K562 (cell line): ENCODE measurements at regions not wholly inside any gene's neighbourhood (a gene's known extent, or its start where the extent isn't known, plus 50 kb on each side); places are given as distances from the start of the nearest gene placed in this dataset.

Experiments
- ATAC-seq: fragments of 200-7000 bp; cut with Tn5 transposase; 3 replicates; pipeline ENCODE4 v1.9.1; 2020; ENCODE audit warnings: moderate library complexity
- BruUV-seq: library from RNA; stranded (reverse); fragments of 400-500 nt; replicated peaks from 2 replicates; lab custom pipeline; 2021; lab: Mats Ljungman, UMichigan
- CTCF ChIA-PET: fragments of 300-600 bp; formaldehyde crosslinking; extraction: SDS; loops from one replicate; lab custom pipeline; 2021; ENCODE audit warnings: low intra/inter-chr PET ratio; lab: Yijun Ruan, JAX
- POLR2A ChIA-PET: fragments of 300-600, 350-650 bp; sonication (Branson Sonifier 250); formaldehyde crosslinking; extraction: SDS; loops from one replicate; lab custom pipeline; 2021; ENCODE audit warnings: antibody characterized with exemption, inconsistent platforms; lab: Yijun Ruan, JAX
- DNase-seq, 4 experiments: peaks; one replicate each; pipeline versions ENCODE4 v3.0.0 to v3.0.0-alpha.2; 2011 to 2018; ENCODE audit warnings: low spot score in 3 of 4, mixed read lengths in 3 of 4; ENCODE audit errors: extremely low read depth in 1 of 4
- FAIRE-seq: peaks from 2 replicates; lab custom pipeline; 2011; peaks lifted over from hg19 to GRCh38; lab: Jason Lieb, UNC
- H2AFZ ChIP-seq: 2 replicates; pipeline ENCODE4 v1.6.0; 2011; ENCODE audit warnings: low read depth, low read length, control low read depth, inconsistent platforms
- H3K27ac ChIP-seq: fragments of 200-600 bp; 3 replicates; pipeline ENCODE4 v1.8.0; 2011; ENCODE audit warnings: low read depth, mild to moderate bottlenecking, control low read depth, inconsistent platforms, low read length, moderate library complexity, mixed read lengths; ENCODE audit errors: extremely low read depth
- H3K27me3 ChIP-seq, 2 experiments: fragments of 300-600 bp in 1 of 2; 2 replicates in 1 of 2; 3 replicates in 1 of 2; pipeline versions ENCODE4 v1.6.0 to v1.8.0; 2011; ENCODE audit warnings: inconsistent platforms in 2 of 2, low read length in 2 of 2, mild to moderate bottlenecking in 1 of 2, mixed read lengths in 1 of 2, moderate library complexity in 1 of 2; ENCODE audit not compliant: control insufficient read depth in 2 of 2, insufficient read depth in 2 of 2
- H3K36me3 ChIP-seq: fragments of 300-600 bp; 3 replicates; pipeline ENCODE4 v1.8.0; 2011; ENCODE audit warnings: mild to moderate bottlenecking, low read length, inconsistent platforms; ENCODE audit not compliant: control insufficient read depth, insufficient read depth
- H3K4me1 ChIP-seq, 2 experiments: fragments of 200-600 bp in 1 of 2; replicated peaks in 1 of 2; 2 replicates in 1 of 2; 3 replicates in 1 of 2; pipeline versions ENCODE4 v1.5.1 to v1.8.0; 2011; ENCODE audit warnings: inconsistent platforms in 2 of 2, low read length in 2 of 2, mild to moderate bottlenecking in 1 of 2, mixed read lengths in 1 of 2, moderate library complexity in 1 of 2; ENCODE audit not compliant: control insufficient read depth in 2 of 2, insufficient read depth in 2 of 2
- H3K4me2 ChIP-seq: 2 replicates; pipeline ENCODE4 v1.6.1; 2011; ENCODE audit warnings: low read length, control low read depth, inconsistent platforms, mixed read lengths; ENCODE audit not compliant: insufficient read depth
- H3K4me3 ChIP-seq: fragments of 200-600 bp; sonication (generic), shearing (Covaris generic); 2 replicates; pipeline ENCODE4 v1.5.1; 2016; ENCODE audit warnings: control low read depth, inconsistent platforms
- H3K79me2 ChIP-seq: fragments of 200-600 bp; 3 replicates; pipeline ENCODE4 v1.8.0; 2011; ENCODE audit warnings: low read length, inconsistent platforms; ENCODE audit not compliant: control insufficient read depth, insufficient read depth
- H3K9ac ChIP-seq, 2 experiments: 2 replicates each; pipeline versions ENCODE4 v1.6.0 to v1.6.1; 2011; ENCODE audit warnings: low read depth in 2 of 2, low read length in 2 of 2, control low read depth in 1 of 2, inconsistent platforms in 1 of 2, mild to moderate bottlenecking in 1 of 2, mixed read lengths in 1 of 2; ENCODE audit not compliant: insufficient read depth in 1 of 2
- H3K9me1 ChIP-seq: one replicate; pipeline ENCODE4 v1.6.0; 2011; ENCODE audit warnings: inconsistent platforms, mild to moderate bottlenecking, low read length, moderate library complexity; ENCODE audit not compliant: control insufficient read depth, insufficient read depth
- H3K9me3 ChIP-seq: replicated peaks from 2 replicates; pipeline ENCODE4 v1.5.1; 2011; ENCODE audit warnings: low read depth, low read length, inconsistent platforms; ENCODE audit not compliant: control insufficient read depth, insufficient read depth
- H4K20me1 ChIP-seq: replicated peaks from 2 replicates; pipeline ENCODE4 v1.6.1; 2011; ENCODE audit warnings: low read length, inconsistent platforms, mixed read lengths; ENCODE audit not compliant: control insufficient read depth, insufficient read depth
- CREM ChIP-seq: IDR thresholded peaks from 2 replicates; pipeline ENCODE4 v1.6.1; 2014; ENCODE audit warnings: antibody characterized with exemption, low read depth
- CXXC5 ChIP-seq: fragments of 250-450 bp; sonication (Bioruptor Pico); IDR thresholded peaks from 2 replicates; pipeline ENCODE4 v1.8.0; 2022; ENCODE audit warnings: inconsistent platforms, mild to moderate bottlenecking, moderate library complexity
- ESRRA ChIP-seq: fragments of 450-650 bp; IDR thresholded peaks from 2 replicates; pipeline ENCODE4 v1.6.1; 2014; ENCODE audit warnings: low read depth, mild to moderate bottlenecking, moderate library complexity, borderline replicate concordance
- ETS2 ChIP-seq: IDR thresholded peaks from 2 replicates; pipeline ENCODE4 v1.6.1; 2016; ENCODE audit warnings: borderline replicate concordance, missing genetic modification characterization, mild to moderate bottlenecking, moderate library complexity, missing compliant biosample characterization; ENCODE audit not compliant: poor library complexity, severe bottlenecking
- HMG20B ChIP-seq: fragments of 250-450 bp; sonication (Bioruptor Pico); IDR thresholded peaks from 2 replicates; pipeline ENCODE4 v1.5.0; 2021; ENCODE audit warnings: mild to moderate bottlenecking
- MAFK ChIP-seq: IDR thresholded peaks from 2 replicates; pipeline ENCODE4 v1.6.1; 2011; ENCODE audit warnings: low read length, improper control_type of control experiment
- PTTG1 ChIP-seq: fragments of 450-650 bp; IDR thresholded peaks from 2 replicates; pipeline ENCODE4 v1.6.1; 2016; ENCODE audit warnings: low read depth, mild to moderate bottlenecking, missing genetic modification characterization, missing compliant biosample characterization
- RBM14 ChIP-seq: fragments of 200-400 bp; formaldehyde crosslinking; IDR thresholded peaks from 2 replicates; pipeline ENCODE4 v1.6.1; 2018; ENCODE audit warnings: low read depth, mild to moderate bottlenecking, low read length, moderate library complexity, borderline replicate concordance; ENCODE audit not compliant: insufficient read depth
- RBM39 ChIP-seq: fragments of 200-400 bp; formaldehyde crosslinking; optimal IDR thresholded peaks from 2 replicates; pipeline ENCODE3; 2018; ENCODE audit warnings: low read depth, low read length
- RUNX1 ChIP-seq: sonication (generic); IDR thresholded peaks from 2 replicates; pipeline ENCODE4 v1.6.1; 2016; ENCODE audit warnings: antibody characterized with exemption, low read depth
- SNIP1 ChIP-seq: fragments of 450-650 bp; IDR thresholded peaks from 2 replicates; pipeline ENCODE4 v1.7.1; 2017; ENCODE audit warnings: low read depth, mild to moderate bottlenecking
- STAT5B ChIP-seq: fragments of 250-450 bp; sonication (Bioruptor Pico); IDR thresholded peaks from 2 replicates; pipeline ENCODE4 v1.8.0; 2021; ENCODE audit warnings: mild to moderate bottlenecking, inconsistent platforms
- XRCC3 ChIP-seq: fragments of 450-650 bp; IDR thresholded peaks from 2 replicates; pipeline ENCODE4 v1.6.1; 2017; ENCODE audit warnings: mild to moderate bottlenecking, moderate library complexity
- XRCC5 ChIP-seq: fragments of 200-400 bp; formaldehyde crosslinking; IDR thresholded peaks from 2 replicates; pipeline ENCODE4 v1.6.1; 2017; ENCODE audit warnings: low read depth, mild to moderate bottlenecking, low read length
- WGBS: fragments of 100-300 bp; shearing (Covaris generic); methylation state at CpG from one replicate; pipeline ENCODE4 v1.1.6; 2016; ENCODE audit warnings: low coverage, mixed read lengths; ENCODE audit not compliant: insufficient coverage; ENCODE audit errors: missing lambda C conversion rate; 5-methylcytosine and 5-hydroxymethylcytosine counted together
- in situ Hi-C: fragments of 300-500 bp; cut with MboI; formaldehyde crosslinking; loops from 4 replicates; pipeline ENCODE4 v1.15.0; 2018; ENCODE audit warnings: inconsistent platforms, mixed read lengths
- intact Hi-C: fragments of 100-400 bp; cut with micrococcal nuclease; formaldehyde crosslinking; loops from 2 replicates; pipeline ENCODE4 v1.14.2; 2022
- TF ChIP-seq, protein P1 (sequence below): fragments of 450-650 bp; IDR thresholded peaks from one replicate; pipeline ENCODE4 v1.6.1; 2018; ENCODE audit warnings: mild to moderate bottlenecking, moderate library complexity; ENCODE audit not compliant: partially characterized antibody
- TF ChIP-seq, protein P2 (sequence below): sonication (generic); formaldehyde crosslinking; IDR thresholded peaks from 2 replicates; pipeline ENCODE4 v1.8.0; 2022; ENCODE audit warnings: mild to moderate bottlenecking, missing genetic modification reagents

DNA sequence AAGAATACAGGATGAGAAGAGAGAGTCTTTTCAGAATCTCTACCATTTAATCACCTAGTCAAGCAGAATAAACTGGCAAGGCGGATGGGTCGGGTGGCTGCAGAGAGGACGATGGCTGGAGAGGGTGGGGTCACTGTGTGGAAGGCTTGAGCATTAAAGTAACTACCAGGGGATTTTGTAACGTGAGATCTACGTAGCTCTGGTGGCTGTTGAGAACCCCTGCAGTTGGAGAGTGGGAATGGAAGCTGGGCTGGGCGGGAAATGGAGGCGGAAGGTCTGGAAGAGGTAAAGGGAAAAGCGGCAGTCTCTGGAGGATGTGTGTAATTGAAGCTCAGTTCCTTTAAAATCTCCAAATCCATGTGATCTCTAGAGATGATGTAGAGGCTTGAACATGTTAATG is 135.0 kb downstream of the GATA3 start:
- 0% methylated on average over 8 of the region's 8 CpGs for WGBS
- H3K9ac ChIP-seq, result no peak overlapping the region
- FAIRE-seq (no peak), DNase-seq (no peak), ATAC-seq (no peak)
- no peak overlapping the region for H3K27ac ChIP-seq
- in situ Hi-C loops, result no loop called here
- H3K27me3 ChIP-seq, result no peaks in the 10 kb centered on the region; a peak in 1 of 5 replicates
- H3K4me2 ChIP-seq, result no peak overlapping the region
- no peak overlapping the region for H3K4me3 ChIP-seq
- no peaks in the 10 kb centered on the region for H3K79me2 ChIP-seq
- TF ChIP-seq CXXC5 (CRISPR knock-in tag) (no peak), RUNX1 (no peak), HMG20B (CRISPR knock-in tag) (no peak), SNIP1 (no peak), ETS2 (tag) (no peak), CREM (no peak), RBM39 (no peak), STAT5B (CRISPR knock-in tag) (no peak), XRCC5 (no peak), RBM14 (no peak), PTTG1 (tag) (no peak), MAFK (no peak), XRCC3 (no peak), ESRRA (no peak)
- TF ChIP-seq, protein P1, sequence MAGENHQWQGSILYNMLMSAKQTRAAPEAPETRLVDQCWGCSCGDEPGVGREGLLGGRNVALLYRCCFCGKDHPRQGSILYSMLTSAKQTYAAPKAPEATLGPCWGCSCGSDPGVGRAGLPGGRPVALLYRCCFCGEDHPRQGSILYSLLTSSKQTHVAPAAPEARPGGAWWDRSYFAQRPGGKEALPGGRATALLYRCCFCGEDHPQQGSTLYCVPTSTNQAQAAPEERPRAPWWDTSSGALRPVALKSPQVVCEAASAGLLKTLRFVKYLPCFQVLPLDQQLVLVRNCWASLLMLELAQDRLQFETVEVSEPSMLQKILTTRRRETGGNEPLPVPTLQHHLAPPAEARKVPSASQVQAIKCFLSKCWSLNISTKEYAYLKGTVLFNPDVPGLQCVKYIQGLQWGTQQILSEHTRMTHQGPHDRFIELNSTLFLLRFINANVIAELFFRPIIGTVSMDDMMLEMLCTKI, result no peak
- TF ChIP-seq, protein P2, sequence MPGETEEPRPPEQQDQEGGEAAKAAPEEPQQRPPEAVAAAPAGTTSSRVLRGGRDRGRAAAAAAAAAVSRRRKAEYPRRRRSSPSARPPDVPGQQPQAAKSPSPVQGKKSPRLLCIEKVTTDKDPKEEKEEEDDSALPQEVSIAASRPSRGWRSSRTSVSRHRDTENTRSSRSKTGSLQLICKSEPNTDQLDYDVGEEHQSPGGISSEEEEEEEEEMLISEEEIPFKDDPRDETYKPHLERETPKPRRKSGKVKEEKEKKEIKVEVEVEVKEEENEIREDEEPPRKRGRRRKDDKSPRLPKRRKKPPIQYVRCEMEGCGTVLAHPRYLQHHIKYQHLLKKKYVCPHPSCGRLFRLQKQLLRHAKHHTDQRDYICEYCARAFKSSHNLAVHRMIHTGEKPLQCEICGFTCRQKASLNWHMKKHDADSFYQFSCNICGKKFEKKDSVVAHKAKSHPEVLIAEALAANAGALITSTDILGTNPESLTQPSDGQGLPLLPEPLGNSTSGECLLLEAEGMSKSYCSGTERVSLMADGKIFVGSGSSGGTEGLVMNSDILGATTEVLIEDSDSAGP (CRISPR knock-in tag), result no peak
- H3K36me3 ChIP-seq, result no peaks in the 10 kb centered on the region
- H2AFZ ChIP-seq, result no peak overlapping the region
- H3K4me1 ChIP-seq, result no peaks in the 10 kb centered on the region
- ChIA-PET CTCF (no interaction called here), POLR2A (no interaction called here)
- no TSS peak for BruUV-seq
- intact Hi-C loops, result no loop called here
- no peaks in the 10 kb centered on the region for H3K9me3 ChIP-seq
- no peaks in the 10 kb centered on the region for H3K9me1 ChIP-seq
- no peaks in the 10 kb centered on the region for H4K20me1 ChIP-seq
